A549 (cell line): ENCODE measurements at regions not wholly inside any gene's neighbourhood (a gene's known extent, or its start where the extent isn't known, plus 50 kb on each side); places are given as distances from the start of the nearest gene placed in this dataset.

Experiments used
- ATAC-seq, 2 experiments: fragments of 200-7000 bp in 1 of 2; fragments of >200 bp in 1 of 2; cut with Nextera tagmentation in 1 of 2; cut with Tn5 transposase in 1 of 2; 3 replicates each; pipeline versions ENCODE4 v1.8.0 to v1.9.1; 2018 to 2020; ENCODE audit warnings: mild to moderate bottlenecking in 1 of 2, moderate library complexity in 1 of 2
- CTCF ChIA-PET: fragments of 300-600 bp; sonication (Branson Sonifier 250); formaldehyde crosslinking; extraction: SDS; loops from one replicate; lab custom pipeline; 2021; ENCODE audit warnings: antibody characterized with exemption, inconsistent platforms; lab: Yijun Ruan, JAX
- POLR2A ChIA-PET: fragments of 350-600 bp; formaldehyde crosslinking; extraction: SDS; loops from one replicate; lab custom pipeline; 2021; ENCODE audit warnings: antibody characterized with exemption, inconsistent platforms; lab: Yijun Ruan, JAX
- DNase-seq, 2 experiments: peaks; one replicate each; pipeline versions ENCODE4 v3.0.0 to v3.0.0-alpha.2; 2011 to 2016; ENCODE audit warnings: low read depth in 1 of 2, low spot score in 1 of 2
- FAIRE-seq: peaks from 2 replicates; lab custom pipeline; 2011; peaks lifted over from hg19 to GRCh38; lab: Jason Lieb, UNC
- H3K27ac ChIP-seq, 2 experiments: fragments of >200 bp; sonication (Bioruptor Twin); formaldehyde crosslinking; 3 replicates each; pipeline ENCODE4 v1.5.1; 2016 to 2017
- H3K4me1 ChIP-seq: fragments of >200 bp; sonication (Bioruptor Twin); formaldehyde crosslinking; 3 replicates; pipeline ENCODE4 v1.6.1; 2016
- H3K4me2 ChIP-seq: fragments of >200 bp; sonication (Bioruptor Twin); formaldehyde crosslinking; 3 replicates; pipeline ENCODE4 v1.6.1; 2016
- H3K4me3 ChIP-seq: fragments of >200 bp; sonication (Bioruptor Twin); formaldehyde crosslinking; 3 replicates; pipeline ENCODE4 v1.5.1; 2016
- H3K9me3 ChIP-seq: fragments of >200 bp; sonication (Bioruptor Twin); formaldehyde crosslinking; 3 replicates; pipeline ENCODE4 v1.6.1; 2016
- ATOH8 ChIP-seq: fragments of 250-450 bp; sonication (Bioruptor Pico); IDR thresholded peaks from 2 replicates; pipeline ENCODE4 v1.5.0; 2020; ENCODE audit warnings: low read depth, mild to moderate bottlenecking, moderate library complexity
- BHLHE40 ChIP-seq: IDR thresholded peaks from 2 replicates; pipeline ENCODE4 v1.6.1; 2012; ENCODE audit warnings: low read depth, low read length, inconsistent platforms
- CBX8 ChIP-seq: fragments of 200-600 bp; sonication (generic); IDR thresholded peaks from 2 replicates; pipeline ENCODE4 v1.6.1; 2016
- CHD4 ChIP-seq: fragments of 200-600 bp; sonication (generic); IDR thresholded peaks from 2 replicates; pipeline ENCODE4 v1.6.1; 2016; ENCODE audit warnings: antibody characterized with exemption, mild to moderate bottlenecking, borderline replicate concordance
- EHF ChIP-seq: fragments of 250-450 bp; sonication (Bioruptor Pico); IDR thresholded peaks from 2 replicates; pipeline ENCODE4 v1.5.0; 2020; ENCODE audit warnings: mild to moderate bottlenecking
- EP300 ChIP-seq, 2 experiments: fragments of >200 bp; sonication (Bioruptor Twin); formaldehyde crosslinking; IDR thresholded peaks; 2 replicates in 1 of 2; 3 replicates in 1 of 2; pipeline ENCODE4 v1.6.1; 2016 to 2017
- HOXA7 ChIP-seq: fragments of 250-450 bp; sonication (Bioruptor Pico); IDR thresholded peaks from 2 replicates; pipeline ENCODE4 v1.5.0; 2020; ENCODE audit warnings: mild to moderate bottlenecking, moderate library complexity
- HOXB13 ChIP-seq: fragments of 250-450 bp; sonication (Bioruptor Pico); IDR thresholded peaks from 2 replicates; pipeline ENCODE4 v1.5.0; 2020; ENCODE audit warnings: low read depth, mild to moderate bottlenecking, moderate library complexity
- JUN ChIP-seq, 2 experiments: fragments of >200 bp; sonication (Bioruptor Twin); formaldehyde crosslinking; IDR thresholded peaks; 2 replicates in 1 of 2; 3 replicates in 1 of 2; pipeline ENCODE4 v1.6.1; 2016 to 2017
- KDM1A ChIP-seq: fragments of 200-600 bp; sonication (generic); IDR thresholded peaks from 2 replicates; pipeline ENCODE4 v1.6.1; 2016; ENCODE audit warnings: low read depth, mild to moderate bottlenecking
- KDM5A ChIP-seq: fragments of 200-600 bp; sonication (generic); IDR thresholded peaks from 2 replicates; pipeline ENCODE4 v1.6.1; 2016; ENCODE audit warnings: antibody characterized with exemption, mild to moderate bottlenecking
- MYC ChIP-seq: IDR thresholded peaks from 2 replicates; pipeline ENCODE4 v1.6.1; 2012; ENCODE audit warnings: mild to moderate bottlenecking, inconsistent platforms, low read length, improper control_type of control experiment, borderline replicate concordance
- NFE2L2 ChIP-seq: fragments of 150-350 bp; conservative IDR thresholded peaks from 2 replicates; pipeline ENCODE4 v1.6.1; 2014; ENCODE audit warnings: low read length
- NPAS2 ChIP-seq: fragments of 250-450 bp; sonication (Bioruptor Pico); IDR thresholded peaks from 2 replicates; pipeline ENCODE4 v1.8.0; 2022; ENCODE audit warnings: mild to moderate bottlenecking, moderate library complexity, borderline replicate concordance
- PHF8 ChIP-seq: fragments of 200-600 bp; sonication (generic); IDR thresholded peaks from 2 replicates; pipeline ENCODE4 v1.6.1; 2016; ENCODE audit warnings: low read depth, mild to moderate bottlenecking, antibody characterized with exemption, moderate library complexity, borderline replicate concordance
- RARB ChIP-seq: fragments of 250-450 bp; sonication (Bioruptor Pico); IDR thresholded peaks from 2 replicates; pipeline ENCODE4 v1.8.0; 2021; ENCODE audit warnings: mild to moderate bottlenecking, moderate library complexity
- RCOR1 ChIP-seq: fragments of 150-350 bp; IDR thresholded peaks from 2 replicates; pipeline ENCODE4 v1.6.1; 2014; ENCODE audit warnings: antibody characterized with exemption, low read length, low read depth
- RFX5 ChIP-seq: fragments of 450-650 bp; IDR thresholded peaks from 2 replicates; pipeline ENCODE4 v1.7.1; 2014; ENCODE audit warnings: antibody characterized with exemption, mild to moderate bottlenecking, moderate library complexity
- SMC3 ChIP-seq: fragments of >200 bp; sonication (Bioruptor Twin); formaldehyde crosslinking; IDR thresholded peaks from 3 replicates; pipeline ENCODE4 v1.6.1; 2018; ENCODE audit warnings: inconsistent platforms
- USF2 ChIP-seq: fragments of 450-650 bp; IDR thresholded peaks from 2 replicates; pipeline ENCODE4 v1.6.1; 2014; ENCODE audit warnings: antibody characterized with exemption
- ZC3H11A ChIP-seq: fragments of 450-650 bp; IDR thresholded peaks from 2 replicates; pipeline ENCODE4 v1.6.1; 2014; ENCODE audit warnings: antibody characterized with exemption, mild to moderate bottlenecking
- ZSCAN20 ChIP-seq: fragments of 250-450 bp; sonication (Bioruptor Pico); IDR thresholded peaks from 2 replicates; pipeline ENCODE4 v1.8.0; 2022; ENCODE audit warnings: mild to moderate bottlenecking, moderate library complexity
- WGBS: methylation state at CpG from one replicate; pipeline ENCODE4 v1.1.6; 2017; ENCODE audit errors: missing lambda C conversion rate; 5-methylcytosine and 5-hydroxymethylcytosine counted together
- TF ChIP-seq, protein P1 (sequence below): fragments of 250-450 bp; sonication (Bioruptor Pico); IDR thresholded peaks from 2 replicates; pipeline ENCODE4 v1.5.0; 2021; ENCODE audit warnings: mild to moderate bottlenecking, moderate library complexity, borderline replicate concordance

- 2% methylated on average over 4 of the region's 4 CpGs for WGBS
- Histone ChIP-seq H3K4me3 (no peak overlapping the region), H3K4me1 (no peaks in the 10 kb centered on the region), H3K9me3 (no peaks in the 10 kb centered on the region), H3K4me2 (no peak overlapping the region), H3K27ac (no peak overlapping the region)
- no peak for ATAC-seq
- no peak for FAIRE-seq
- DNase-seq = no peak
- TF ChIP-seq ZC3H11A (no peak), SMC3 (no peak), KDM1A (no peak), RFX5 (no peak), HOXA7 (CRISPR knock-in tag) (no peak), RARB (no peak), USF2 (no peak), EHF (CRISPR knock-in tag) (no peak), BHLHE40 (no peak), NFE2L2 (no peak), CBX8 (no peak)
- CTCF ChIA-PET = interaction anchor here (0.5 to 1.6 kb wide), 2 partner anchors 10 to 1402 kb away, joined by 3 read pairs; no protein-coding TSS in a partner anchor
- POLR2A ChIA-PET = no interaction called here
Measured at GRCh38 chr16:9337308-9338032, 246.0 kb downstream of the HAPSTR1 start.

DNA sequence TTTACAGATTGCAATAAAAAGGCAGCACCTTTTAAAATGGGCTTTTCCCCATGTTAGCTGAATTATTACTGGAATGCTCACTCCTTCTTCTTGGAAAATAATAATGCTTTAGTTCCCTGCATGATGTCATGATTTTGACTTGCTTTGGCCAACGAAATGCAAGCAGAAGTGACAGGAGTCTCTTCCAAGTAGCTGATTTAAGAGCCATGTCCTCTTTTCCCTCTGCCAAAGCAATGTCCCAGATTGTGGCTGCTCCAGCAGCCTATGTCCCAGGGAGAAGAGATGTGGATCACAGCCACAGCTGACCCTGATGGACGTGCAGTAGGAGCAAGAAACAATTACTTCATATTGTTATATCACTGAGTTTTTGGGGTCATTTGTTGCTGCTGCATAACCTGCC, 246.6 kb downstream of the HAPSTR1 start:
- DNase-seq = no peak
- WGBS = 0% methylated on average over 2 of the region's 2 CpGs
- Histone ChIP-seq H3K4me2 (no peak overlapping the region), H3K27ac (no peak overlapping the region), H3K4me1 (no peaks in the 10 kb centered on the region), H3K4me3 (no peak overlapping the region), H3K9me3 (no peaks in the 10 kb centered on the region)
- TF ChIP-seq KDM5A (no peak), ATOH8 (CRISPR knock-in tag) (no peak), EHF (CRISPR knock-in tag) (no peak), JUN (IDR thresholded peaks at IDR 0.05) (no peak), ZSCAN20 (CRISPR knock-in tag) (no peak), PHF8 (no peak), CHD4 (no peak), HOXB13 (CRISPR knock-in tag) (no peak), RARB (no peak), NPAS2 (no peak), HOXA7 (CRISPR knock-in tag) (no peak), MYC (no peak), RCOR1 (no peak), EP300 (IDR thresholded peaks at IDR 0.05) (no peak)
- TF ChIP-seq, protein P1, sequence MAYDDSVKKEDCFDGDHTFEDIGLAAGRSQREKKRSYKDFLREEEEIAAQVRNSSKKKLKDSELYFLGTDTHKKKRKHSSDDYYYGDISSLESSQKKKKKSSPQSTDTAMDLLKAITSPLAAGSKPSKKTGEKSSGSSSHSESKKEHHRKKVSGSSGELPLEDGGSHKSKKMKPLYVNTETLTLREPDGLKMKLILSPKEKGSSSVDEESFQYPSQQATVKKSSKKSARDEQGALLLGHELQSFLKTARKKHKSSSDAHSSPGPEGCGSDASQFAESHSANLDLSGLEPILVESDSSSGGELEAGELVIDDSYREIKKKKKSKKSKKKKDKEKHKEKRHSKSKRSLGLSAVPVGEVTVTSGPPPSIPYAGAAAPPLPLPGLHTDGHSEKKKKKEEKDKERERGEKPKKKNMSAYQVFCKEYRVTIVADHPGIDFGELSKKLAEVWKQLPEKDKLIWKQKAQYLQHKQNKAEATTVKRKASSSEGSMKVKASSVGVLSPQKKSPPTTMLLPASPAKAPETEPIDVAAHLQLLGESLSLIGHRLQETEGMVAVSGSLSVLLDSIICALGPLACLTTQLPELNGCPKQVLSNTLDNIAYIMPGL (CRISPR knock-in tag) = no peak
- POLR2A ChIA-PET = no interaction called here
- CTCF ChIA-PET = interaction anchor here (1.6 kb wide), 1 partner anchor 11 kb away, joined by 3 read pairs; no protein-coding TSS in a partner anchor
- FAIRE-seq = no peak
- no peak for ATAC-seq
